ENCODE measurements at regions not wholly inside any gene's neighbourhood (a gene's known extent, or its start where the extent isn't known, plus 50 kb on each side); places are given as distances from the start of the nearest gene placed in this dataset.

DNA sequence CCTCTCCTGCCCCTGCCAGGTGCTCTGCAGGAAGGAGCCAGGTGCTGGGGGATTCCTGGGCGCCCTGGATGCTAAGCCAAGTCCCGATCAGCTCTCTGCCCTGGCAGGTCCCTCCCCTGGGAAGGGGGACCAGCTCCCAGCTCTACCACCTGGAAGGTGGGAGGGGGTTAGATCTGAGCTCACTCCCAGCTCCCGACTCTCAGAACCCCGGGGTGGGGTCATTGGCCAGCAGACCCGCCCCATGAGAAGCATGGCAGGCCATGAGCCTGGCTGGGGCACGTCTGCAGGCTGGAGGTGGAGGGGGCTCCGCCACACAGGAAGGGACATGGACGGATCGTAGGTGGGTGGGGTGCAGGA is 83.4 kb upstream of the NKX1-1 start:
- TF ChIP-seq, protein P1, sequence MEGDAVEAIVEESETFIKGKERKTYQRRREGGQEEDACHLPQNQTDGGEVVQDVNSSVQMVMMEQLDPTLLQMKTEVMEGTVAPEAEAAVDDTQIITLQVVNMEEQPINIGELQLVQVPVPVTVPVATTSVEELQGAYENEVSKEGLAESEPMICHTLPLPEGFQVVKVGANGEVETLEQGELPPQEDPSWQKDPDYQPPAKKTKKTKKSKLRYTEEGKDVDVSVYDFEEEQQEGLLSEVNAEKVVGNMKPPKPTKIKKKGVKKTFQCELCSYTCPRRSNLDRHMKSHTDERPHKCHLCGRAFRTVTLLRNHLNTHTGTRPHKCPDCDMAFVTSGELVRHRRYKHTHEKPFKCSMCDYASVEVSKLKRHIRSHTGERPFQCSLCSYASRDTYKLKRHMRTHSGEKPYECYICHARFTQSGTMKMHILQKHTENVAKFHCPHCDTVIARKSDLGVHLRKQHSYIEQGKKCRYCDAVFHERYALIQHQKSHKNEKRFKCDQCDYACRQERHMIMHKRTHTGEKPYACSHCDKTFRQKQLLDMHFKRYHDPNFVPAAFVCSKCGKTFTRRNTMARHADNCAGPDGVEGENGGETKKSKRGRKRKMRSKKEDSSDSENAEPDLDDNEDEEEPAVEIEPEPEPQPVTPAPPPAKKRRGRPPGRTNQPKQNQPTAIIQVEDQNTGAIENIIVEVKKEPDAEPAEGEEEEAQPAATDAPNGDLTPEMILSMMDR (IDR thresholded peaks at IDR 0.05) = no peak
- TF ChIP-seq POLR2A (IDR thresholded peaks at IDR 0.05) (no peak), EP300 (IDR thresholded peaks at IDR 0.05) (no peak), POLR2AphosphoS5 (IDR thresholded peaks at IDR 0.05) (no peak)
